GM12892 (cell line): ENCODE measurements at regions not wholly inside any gene's neighbourhood (a gene's known extent, or its start where the extent isn't known, plus 50 kb on each side); places are given as distances from the start of the nearest gene placed in this dataset.

ENCODE experiments used
- POLR2A ChIP-seq: IDR thresholded peaks from 2 replicates; pipeline ENCODE4 v1.6.1; 2011; ENCODE audit warnings: low read depth, low read length, control low read depth
- POLR2AphosphoS5 ChIP-seq: IDR thresholded peaks from 2 replicates; pipeline ENCODE4 v1.6.1; 2011; ENCODE audit warnings: low read depth, low read length, control low read depth
- TAF1 ChIP-seq: IDR thresholded peaks from 2 replicates; pipeline ENCODE4 v1.6.1; 2011; ENCODE audit warnings: low read depth, mild to moderate bottlenecking, control low read depth, low read length, borderline replicate concordance

DNA sequence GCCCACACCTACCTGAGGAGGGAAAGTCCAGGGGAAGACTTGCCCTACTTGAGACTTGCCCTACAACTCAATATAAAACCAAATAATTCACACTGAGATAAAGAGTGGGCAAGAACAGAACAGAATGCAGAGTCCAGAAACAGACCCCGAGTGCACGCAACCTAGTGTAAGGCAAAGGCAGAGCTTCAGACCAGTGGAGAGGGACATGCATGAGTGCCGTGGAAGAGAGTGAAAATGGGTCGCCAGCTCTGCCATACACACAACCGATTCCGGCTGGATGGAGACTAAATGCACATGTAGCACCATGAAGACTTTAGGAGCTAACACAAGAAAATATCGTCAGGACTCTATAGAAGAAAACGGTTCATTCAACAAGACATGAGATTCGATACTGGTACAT is 58.8 kb upstream of the CST7 start:
- TF ChIP-seq POLR2A (no peak), POLR2AphosphoS5 (no peak), TAF1 (no peak)
